Heart left ventricle (tissue), 16 donors: ENCODE measurements at regions not wholly inside any gene's neighbourhood (a gene's known extent, or its start where the extent isn't known, plus 50 kb on each side); places are given as distances from the start of the nearest gene placed in this dataset.

Experiments used
- ATAC-seq, 4 donors: fragments of 200-7000 bp; cut with Tn5 transposase; one replicate each; pipeline ENCODE4 v1.9.1; 2020 to 2022; ENCODE audit warnings: moderate library complexity in 4 of 4, mild to moderate bottlenecking in 3 of 4, moderate number of reproducible peaks in 1 of 4
- DNase-seq, 5 donors: peaks; one replicate each; pipeline ENCODE4 v3.0.0-alpha.2; 2020
- H3K27ac ChIP-seq, 12 donors: fragments of 200-600 bp; sonication (generic) in 4 of 12; one replicate each; pipeline versions ENCODE4 v1.5.0 to v1.8.0; 2016 to 2022; ENCODE audit warnings: mild to moderate bottlenecking in 2 of 12
- H3K27me3 ChIP-seq, 9 donors: fragments of 200-600 bp; sonication (generic) in 2 of 9; one replicate each; pipeline versions ENCODE4 v1.5.1 to v1.8.0; 2016 to 2022; ENCODE audit warnings: mild to moderate bottlenecking in 3 of 9
- H3K36me3 ChIP-seq, 9 donors: fragments of 200-600 bp; sonication (generic) in 2 of 9; one replicate each; pipeline versions ENCODE4 v1.5.0 to v1.8.0; 2018 to 2022; ENCODE audit warnings: mild to moderate bottlenecking in 2 of 9
- H3K4me1 ChIP-seq, 12 donors: fragments of 200-600 bp; sonication (generic) in 4 of 12; one replicate each; pipeline versions ENCODE4 v1.5.0 to v1.8.0; 2016 to 2022; ENCODE audit warnings: mild to moderate bottlenecking in 3 of 12
- H3K4me3 ChIP-seq, 12 donors: fragments of 200-600 bp; sonication (generic) in 4 of 12; one replicate each; pipeline versions ENCODE4 v1.5.0 to v1.8.0; 2017 to 2022; ENCODE audit warnings: mild to moderate bottlenecking in 9 of 12, moderate library complexity in 4 of 12
- H3K9me3 ChIP-seq, 12 donors: fragments of 200-600 bp; sonication (generic) in 4 of 12; one replicate each; pipeline versions ENCODE4 v1.5.0 to v1.8.0; 2016 to 2022; ENCODE audit warnings: mild to moderate bottlenecking in 1 of 12
- POLR2A ChIP-seq, 2 donors: fragments of 450-650 bp; IDR thresholded peaks; one replicate each; pipeline ENCODE4 v1.6.1; 2017; ENCODE audit warnings: antibody characterized with exemption in 2 of 2, mild to moderate bottlenecking in 2 of 2, moderate library complexity in 2 of 2
- WGBS, 4 donors: extraction: QIAGEN DNeasy Blood & Tissue Kit in 2 of 4; methylation state at CpG; one replicate each; pipeline versions ENCODE4 v1.1.5 to v1.1.7; 2013 to 2018; 5-methylcytosine and 5-hydroxymethylcytosine counted together
- intact Hi-C, 10 donors: fragments of 100-400 bp; cut with DNase I; formaldehyde crosslinking; loops; one replicate each; pipeline versions ENCODE4 v1.11.1 to v1.14.2; 2022
- TF ChIP-seq, protein P1 (sequence below), 12 donors: fragments of 200-600 bp; sonication (generic) in 4 of 12; IDR thresholded peaks; one replicate each; pipeline versions ENCODE4 v1.5.0 to v1.8.0; 2018 to 2022; ENCODE audit warnings: antibody characterized with exemption in 12 of 12, mild to moderate bottlenecking in 5 of 12
- donor health status: ischemic (EF 13 %, LVEDD 7.1; RV severe dilation, severe dysfunction).
- donor health status: healthy with polysubstance abuse.
- donor health status: DM: no; HTN: yes; CAD: no.
- donor health status: DM: no; HTN: no; CAD: no.
- donor health status: ischemic (EF 25% LVEDD 6.9; RV normal size, moderate dysfunction).
- donor health status: ischemic (EF 25% LVEDD 5.7; RV mildly dilated, moderate dysfunction).
- donor health status: healthy.
- donor health status: DM: yes; HTN: yes; CAD: no.
- donor health status: ischemic (EF 35%, LVEDD 5.7; RV mildly dilated, moderate dysfunction).
- donor health status: nonischemic (EF 11% LVEDD 7.7; RV severe dilation, severe dysfunction).
- donor health status: DM: yes; HTN: yes; CAD: no.
- donor health status: PGD.
- donor health status: ischemic (EF 29% LVEDD 5.4; RV normal size, mild dysfunction).
- donor health status: nonischemic (EF 23%, LVEDD 6.1; RV moderate dilation, normal function).

DNA sequence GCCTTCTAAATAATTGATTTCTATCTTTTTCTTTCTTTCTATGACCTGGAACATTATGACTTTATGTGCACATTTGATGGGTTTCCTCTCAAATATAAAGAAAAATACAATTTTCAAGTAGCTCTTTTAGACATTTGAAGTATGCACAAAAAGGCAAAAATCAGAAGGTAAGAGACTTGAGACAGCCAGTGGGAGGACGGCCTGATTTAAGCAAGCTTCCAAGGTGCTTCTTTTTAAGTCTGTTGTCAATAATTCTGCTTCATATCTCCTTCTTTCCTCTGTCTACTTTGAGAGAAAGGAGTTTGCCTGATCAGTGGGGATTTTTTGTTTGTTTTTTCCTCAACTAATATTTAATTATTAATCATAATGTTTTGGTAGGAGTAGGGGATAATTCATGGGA, 188.2 kb upstream of the ARHGAP20 start:
- Histone ChIP-seq H3K4me1 (no peaks in the 10 kb centered on the region), H3K36me3 (no peaks in the 10 kb centered on the region), H3K27ac (no peak overlapping the region), H3K27me3 (peaks cover 0 to 3% (median 0%) of the 10 kb centered on the region in 9 donors), H3K4me3 (no peak overlapping the region), H3K9me3 (no peaks in the 10 kb centered on the region)
- TF ChIP-seq, protein P1, sequence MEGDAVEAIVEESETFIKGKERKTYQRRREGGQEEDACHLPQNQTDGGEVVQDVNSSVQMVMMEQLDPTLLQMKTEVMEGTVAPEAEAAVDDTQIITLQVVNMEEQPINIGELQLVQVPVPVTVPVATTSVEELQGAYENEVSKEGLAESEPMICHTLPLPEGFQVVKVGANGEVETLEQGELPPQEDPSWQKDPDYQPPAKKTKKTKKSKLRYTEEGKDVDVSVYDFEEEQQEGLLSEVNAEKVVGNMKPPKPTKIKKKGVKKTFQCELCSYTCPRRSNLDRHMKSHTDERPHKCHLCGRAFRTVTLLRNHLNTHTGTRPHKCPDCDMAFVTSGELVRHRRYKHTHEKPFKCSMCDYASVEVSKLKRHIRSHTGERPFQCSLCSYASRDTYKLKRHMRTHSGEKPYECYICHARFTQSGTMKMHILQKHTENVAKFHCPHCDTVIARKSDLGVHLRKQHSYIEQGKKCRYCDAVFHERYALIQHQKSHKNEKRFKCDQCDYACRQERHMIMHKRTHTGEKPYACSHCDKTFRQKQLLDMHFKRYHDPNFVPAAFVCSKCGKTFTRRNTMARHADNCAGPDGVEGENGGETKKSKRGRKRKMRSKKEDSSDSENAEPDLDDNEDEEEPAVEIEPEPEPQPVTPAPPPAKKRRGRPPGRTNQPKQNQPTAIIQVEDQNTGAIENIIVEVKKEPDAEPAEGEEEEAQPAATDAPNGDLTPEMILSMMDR (IDR thresholded peaks at IDR 0.05) = no peak
- TF ChIP-seq POLR2A (IDR thresholded peaks at IDR 0.05) = no peak
- ATAC-seq (no peak), DNase-seq (no peak)
- 81 to 93% (median 89%) methylated on average over 1 of the region's 1 CpG for WGBS, 4 donors
- intact Hi-C loops = loop anchor here in 1 of 10 donors (10.0 kb wide), 1 partner anchor 64 kb away; no protein-coding TSS in a partner anchor

DNA sequence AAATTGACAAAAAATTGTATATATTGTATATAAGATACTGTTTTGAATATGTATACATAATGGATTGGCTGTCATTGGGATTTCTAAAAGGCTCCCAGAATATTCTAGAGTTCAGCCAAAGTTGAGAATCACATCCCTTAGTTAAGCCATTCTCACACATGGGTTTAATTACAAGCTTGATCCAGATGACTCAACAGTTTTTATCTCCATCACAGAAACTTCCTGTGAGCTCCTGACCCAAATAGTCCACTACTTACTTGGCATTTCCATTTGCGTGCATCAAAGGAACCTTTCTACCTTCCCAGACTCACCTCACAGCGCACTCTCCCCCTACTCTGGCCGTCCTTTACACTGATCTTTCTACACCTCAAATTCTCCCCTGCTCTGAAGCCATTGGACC, 184.8 kb upstream of the ARHGAP20 start:
- intact Hi-C loops = no loop called here
- WGBS, 4 donors = 77 to 91% (median 80%) methylated on average over 3 of the region's 3 CpGs
- DNase-seq (no peak), ATAC-seq (peak in 1 of 4 donors; percentile 72)
- Histone ChIP-seq H3K27me3 (peaks cover 0 to 5% (median 0%) of the 10 kb centered on the region in 9 donors), H3K27ac (no peak overlapping the region), H3K36me3 (no peaks in the 10 kb centered on the region), H3K9me3 (no peaks in the 10 kb centered on the region), H3K4me1 (no peaks in the 10 kb centered on the region), H3K4me3 (no peak overlapping the region)
- no peak for TF ChIP-seq POLR2A (IDR thresholded peaks at IDR 0.05)
- TF ChIP-seq, protein P1 (IDR thresholded peaks at IDR 0.05) = no peak

DNA sequence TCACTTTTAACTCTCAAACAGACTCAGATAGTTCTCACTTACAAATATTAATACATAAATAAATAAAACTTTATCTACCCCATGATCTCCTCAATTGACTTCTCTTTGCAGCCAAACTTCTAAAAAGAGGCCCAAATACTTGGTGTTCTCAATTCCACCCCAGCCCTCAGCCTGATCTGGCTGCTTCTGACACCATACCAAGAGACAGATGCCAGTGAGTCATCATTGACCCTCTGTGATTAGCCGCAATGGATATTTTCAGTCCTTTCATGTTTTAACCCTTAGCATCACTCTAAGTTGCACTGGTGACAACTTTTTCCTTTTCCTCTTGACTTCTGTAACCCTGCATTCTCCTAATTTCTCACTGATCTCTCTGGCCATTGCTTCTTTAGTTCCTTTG, 184.1 kb upstream of the ARHGAP20 start:
- Histone ChIP-seq H3K9me3 (no peaks in the 10 kb centered on the region), H3K4me3 (no peak overlapping the region), H3K27ac (no peak overlapping the region), H3K27me3 (peaks cover 0 to 5% (median 0%) of the 10 kb centered on the region in 9 donors), H3K36me3 (no peaks in the 10 kb centered on the region), H3K4me1 (no peaks in the 10 kb centered on the region)
- intact Hi-C loops = no loop called here
- peak in 1 of 4 donors; percentile 62 for ATAC-seq
- WGBS, 4 donors = 19 to 53% (median 30%) methylated on average over 1 of the region's 1 CpG
- DNase-seq = no peak
- TF ChIP-seq, protein P1 (IDR thresholded peaks at IDR 0.05) = no peak
- TF ChIP-seq POLR2A (IDR thresholded peaks at IDR 0.05) = no peak

DNA sequence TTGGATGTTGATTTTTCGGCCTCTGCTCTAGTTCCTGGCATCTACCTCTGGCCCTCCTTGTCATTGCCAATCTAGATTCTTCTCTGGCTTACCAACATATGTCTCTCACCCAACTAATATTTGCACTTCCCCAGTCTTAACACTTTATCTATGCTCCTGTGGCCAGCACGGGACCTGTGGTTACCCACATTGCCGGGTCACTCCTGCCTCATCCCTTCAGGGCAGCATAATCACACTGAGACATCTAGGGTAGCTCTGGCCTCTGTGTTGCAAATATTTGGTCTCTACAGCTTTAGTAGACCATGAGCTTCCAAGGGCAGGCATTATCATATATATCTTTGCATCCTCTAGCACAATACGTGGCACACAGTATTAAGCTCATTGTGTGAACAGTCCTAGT, 182.0 kb upstream of the ARHGAP20 start:
- H3K4me3 ChIP-seq = no peak overlapping the region
- peaks cover 0 to 5% (median 0%) of the 10 kb centered on the region in 9 donors for H3K27me3 ChIP-seq
- no peak for DNase-seq
- H3K36me3 ChIP-seq = no peaks in the 10 kb centered on the region
- H3K9me3 ChIP-seq = no peaks in the 10 kb centered on the region
- WGBS, 4 donors = 68 to 76% (median 73%) methylated on average over 4 of the region's 4 CpGs
- no peak for ATAC-seq
- intact Hi-C loops = no loop called here
- H3K27ac ChIP-seq = no peak overlapping the region
- TF ChIP-seq, protein P1 (IDR thresholded peaks at IDR 0.05) = no peak
- TF ChIP-seq POLR2A (IDR thresholded peaks at IDR 0.05) = no peak
- no peaks in the 10 kb centered on the region for H3K4me1 ChIP-seq
